ENCODE measurements at regions not wholly inside any gene's neighbourhood (a gene's known extent, or its start where the extent isn't known, plus 50 kb on each side); places are given as distances from the start of the nearest gene placed in this dataset.
A peak's percentile ranks its signal among the peaks of the same experiment; 100 is the strongest.

GRCh38 chr3:188097791-188098190 lies 56.2 kb upstream of the LPP start:
- DNase-seq = peak in 7 of 42 donors; percentile 5 to 42 (median 24)
- intact Hi-C loops (cut with DNase I) = no loop called here

- DNase-seq = no peak
- intact Hi-C loops (cut with DNase I) = no loop called here
These were observed 54.0 kb upstream of the LPP start for GRCh38 chr3:188099907-188100306.

GRCh38 chr3:188102861-188103547 lies 51.0 kb upstream of the LPP start:
- intact Hi-C loops (cut with DNase I) = no loop called here
- no peak for DNase-seq

- no peak for DNase-seq
- intact Hi-C loops (cut with DNase I) = no loop called here
These were observed 49.9 kb upstream of the LPP start for GRCh38 chr3:188104050-188104449.

Data from head of caudate nucleus (tissue), 42 donors.